GM19239 (cell line): ENCODE measurements at regions not wholly inside any gene's neighbourhood (a gene's known extent, or its start where the extent isn't known, plus 50 kb on each side); places are given as distances from the start of the nearest gene placed in this dataset.
"Not testable (repeated sequence)": the region's sequence is repeated elsewhere in the genome, so short reads cannot be mapped to it uniquely, and the experiment has no call there.

ENCODE experiments used
- DNase-seq: peaks from one replicate; pipeline ENCODE4 v3.0.0; 2011; ENCODE audit warnings: low spot score; ENCODE audit not compliant: insufficient read length
- FAIRE-seq: peaks from 2 replicates; lab custom pipeline; 2011; peaks lifted over from hg19 to GRCh38; lab: Jason Lieb, UNC

GRCh38 chr14:27186048-27186447, 588.2 kb upstream of the NOVA1 start:
- FAIRE-seq (no peak), DNase-seq (no peak)

- DNase-seq (no peak), FAIRE-seq (no peak)
Observed at GRCh38 chr14:27187136-27187535, 589.3 kb upstream of the NOVA1 start.

GRCh38 chr14:27190296-27190695, 592.5 kb upstream of the NOVA1 start:
- FAIRE-seq: no peak
- DNase-seq: no peak

- FAIRE-seq: no peak
- DNase-seq: no peak
Observed at GRCh38 chr14:27199272-27199671, 601.4 kb upstream of the NOVA1 start.

GRCh38 chr14:27205036-27205435, 607.2 kb upstream of the NOVA1 start:
- no peak for DNase-seq
- no peak for FAIRE-seq

- DNase-seq: no peak
- FAIRE-seq: no peak
Observed at GRCh38 chr14:27211741-27212140, 613.9 kb upstream of the NOVA1 start.

GRCh38 chr14:27222671-27223070, 624.8 kb upstream of the NOVA1 start:
- DNase-seq (no peak), FAIRE-seq (no peak)

GRCh38 chr14:27223906-27224305, 626.1 kb upstream of the NOVA1 start:
- FAIRE-seq: no peak

GRCh38 chr14:27228053-27228452, 630.2 kb upstream of the NOVA1 start:
- FAIRE-seq (no peak), DNase-seq (no peak)

More at GRCh38 chr14:27223906-27224305, 626.1 kb upstream of the NOVA1 start:
- DNase-seq: no peak

- FAIRE-seq: no peak
Observed at GRCh38 chr14:27234331-27234730, 636.5 kb upstream of the NOVA1 start.

GRCh38 chr14:27236601-27237000, 638.8 kb upstream of the NOVA1 start:
- DNase-seq: no peak
- no peak for FAIRE-seq

More at GRCh38 chr14:27234331-27234730, 636.5 kb upstream of the NOVA1 start:
- no peak for DNase-seq

GRCh38 chr14:27242874-27243273, 645.0 kb upstream of the NOVA1 start:
- no peak for FAIRE-seq
- DNase-seq: no peak

GRCh38 chr14:27243365-27243764, 645.5 kb upstream of the NOVA1 start:
- FAIRE-seq (no peak), DNase-seq (no peak)

GRCh38 chr14:27245947-27246346, 648.1 kb upstream of the NOVA1 start:
- FAIRE-seq (no peak), DNase-seq (no peak)

GRCh38 chr14:27253966-27254365, 656.1 kb upstream of the NOVA1 start:
- DNase-seq (no peak), FAIRE-seq (no peak)

- DNase-seq: no peak
- no peak for FAIRE-seq
Observed at GRCh38 chr14:27256805-27257204, 659.0 kb upstream of the NOVA1 start.

GRCh38 chr14:27267876-27268275, 670.0 kb upstream of the NOVA1 start:
- FAIRE-seq: no peak
- DNase-seq: no peak

GRCh38 chr14:27270716-27271115, 672.9 kb upstream of the NOVA1 start:
- FAIRE-seq (no peak), DNase-seq (no peak)

GRCh38 chr14:27278341-27278740, 680.5 kb upstream of the NOVA1 start:
- no peak for FAIRE-seq

GRCh38 chr14:27305441-27305945, 707.7 kb upstream of the NOVA1 start:
- DNase-seq (no peak), FAIRE-seq (no peak)

More at GRCh38 chr14:27278341-27278740, 680.5 kb upstream of the NOVA1 start:
- no peak for DNase-seq

GRCh38 chr14:27312730-27313129, 714.9 kb upstream of the NOVA1 start:
- not testable (repeated sequence) for FAIRE-seq, DNase-seq

GRCh38 chr14:27314231-27314630, 716.4 kb upstream of the NOVA1 start:
- no peak for FAIRE-seq
- no peak for DNase-seq

- DNase-seq (no peak), FAIRE-seq (no peak)
Observed at GRCh38 chr14:27315477-27315876, 717.6 kb upstream of the NOVA1 start.
